Upper lobe of left lung (tissue), 6 donors: ENCODE measurements at regions not wholly inside any gene's neighbourhood (a gene's known extent, or its start where the extent isn't known, plus 50 kb on each side); places are given as distances from the start of the nearest gene placed in this dataset.

ENCODE experiments used
- ATAC-seq, 2 donors: fragments of 200-7000 bp; cut with Tn5 transposase; one replicate each; pipeline ENCODE4 v1.9.1; 2022; ENCODE audit warnings: mild to moderate bottlenecking in 2 of 2, moderate library complexity in 2 of 2; ENCODE audit not compliant: low FRiP score in 2 of 2
- DNase-seq, 2 donors: peaks; one replicate each; pipeline ENCODE4 v3.0.0-alpha.2; 2019 to 2020
- H3K27ac ChIP-seq, 4 donors: fragments of 200-600 bp; sonication (generic); one replicate each; pipeline ENCODE4 v1.5.1; 2016 to 2019
- H3K27me3 ChIP-seq, 4 donors: fragments of 200-600 bp; sonication (generic); one replicate each; pipeline ENCODE4 v1.5.1; 2017 to 2019
- H3K36me3 ChIP-seq, 4 donors: fragments of 200-600 bp; sonication (generic); one replicate each; pipeline ENCODE4 v1.5.1; 2016 to 2019
- H3K4me1 ChIP-seq, 4 donors: fragments of 200-600 bp; sonication (generic); one replicate each; pipeline ENCODE4 v1.5.1; 2018 to 2019
- H3K4me3 ChIP-seq, 4 donors: fragments of 200-600 bp; sonication (generic); one replicate each; pipeline ENCODE4 v1.5.1; 2017 to 2019; ENCODE audit warnings: mild to moderate bottlenecking in 2 of 4, moderate library complexity in 1 of 4
- H3K9me3 ChIP-seq, 4 donors: fragments of 200-600 bp; sonication (generic); one replicate each; pipeline ENCODE4 v1.5.1; 2018 to 2019
- CTCF ChIP-seq, 6 experiments: fragments of 450-650 bp in 4 of 6; fragments of 200-600 bp in 2 of 6; sonication (generic) in 2 of 6; IDR thresholded peaks; one replicate each; pipeline ENCODE4 v1.5.1; 2016 to 2019; ENCODE audit warnings: antibody characterized with exemption in 6 of 6
- EP300 ChIP-seq, 4 donors: sonication (generic); formaldehyde crosslinking; IDR thresholded peaks; one replicate each; pipeline ENCODE4 v1.5.1; 2017; ENCODE audit warnings: antibody characterized with exemption in 4 of 4, control low read depth in 2 of 4
- POLR2A ChIP-seq, 4 donors: fragments of 450-650 bp; IDR thresholded peaks; one replicate each; pipeline ENCODE4 v1.5.1; 2016 to 2017; ENCODE audit warnings: antibody characterized with exemption in 4 of 4, mild to moderate bottlenecking in 2 of 4
- POLR2AphosphoS5 ChIP-seq, 2 donors: sonication (generic); formaldehyde crosslinking; IDR thresholded peaks; one replicate each; pipeline ENCODE4 v1.5.1; 2017; ENCODE audit warnings: antibody characterized with exemption in 2 of 2
- WGBS, 2 donors: methylation state at CpG; one replicate each; pipeline ENCODE4 v1.1.5; 2017 to 2018; 5-methylcytosine and 5-hydroxymethylcytosine counted together
- donor health status: DM: no; HTN: no; CAD: no; lungs with moderate emphysema.
- donor health status: DM: no; HTN: yes; CAD: no; lungs with severe emphysema.

GRCh38 chr15:69577397-69577796, 124.8 kb downstream of the RPLP1 start:
- no peak for DNase-seq
- no peak overlapping the region for H3K27ac ChIP-seq
- H3K4me1 ChIP-seq: peaks cover 0 to 21% (median 7%) of the 10 kb centered on the region in 4 donors
- H3K27me3 ChIP-seq: no peaks in the 10 kb centered on the region
- no peak for ATAC-seq
- no peak overlapping the region for H3K4me3 ChIP-seq
- TF ChIP-seq POLR2A (IDR thresholded peaks at IDR 0.05) (no peak), POLR2AphosphoS5 (IDR thresholded peaks at IDR 0.05) (no peak), EP300 (IDR thresholded peaks at IDR 0.05) (no peak), CTCF (IDR thresholded peaks at IDR 0.05) (no peak)
- no peaks in the 10 kb centered on the region for H3K36me3 ChIP-seq
- 84 to 90% methylated on average over 7 of the region's 7 CpGs for WGBS, 2 donors
- H3K9me3 ChIP-seq: no peaks in the 10 kb centered on the region

GRCh38 chr15:69578252-69578651, 125.6 kb downstream of the RPLP1 start:
- Histone ChIP-seq H3K27ac (no peak overlapping the region), H3K4me3 (no peak overlapping the region), H3K36me3 (no peaks in the 10 kb centered on the region), H3K4me1 (peaks cover 0 to 21% (median 7%) of the 10 kb centered on the region in 4 donors), H3K27me3 (no peaks in the 10 kb centered on the region), H3K9me3 (no peaks in the 10 kb centered on the region)
- DNase-seq (no peak), ATAC-seq (no peak)
- no peak for TF ChIP-seq POLR2A (IDR thresholded peaks at IDR 0.05)
- TF ChIP-seq POLR2AphosphoS5 (IDR thresholded peaks at IDR 0.05): no peak
- no peak for TF ChIP-seq EP300 (IDR thresholded peaks at IDR 0.05)
- no peak for TF ChIP-seq CTCF (IDR thresholded peaks at IDR 0.05)
- WGBS, 2 donors: 90 to 99% methylated on average over 9 of the region's 9 CpGs

GRCh38 chr15:69578787-69579583, 126.4 kb downstream of the RPLP1 start:
- ATAC-seq (peak; percentile 20 to 72), DNase-seq (peak; percentile 44 to 87)
- no peak for TF ChIP-seq CTCF (IDR thresholded peaks at IDR 0.05)
- no peak for TF ChIP-seq POLR2A (IDR thresholded peaks at IDR 0.05)
- TF ChIP-seq POLR2AphosphoS5 (IDR thresholded peaks at IDR 0.05): peak; percentile 14 to 24
- H3K27me3 ChIP-seq: no peaks in the 10 kb centered on the region
- H3K4me1 ChIP-seq: peaks cover 0 to 21% (median 7%) of the 10 kb centered on the region in 4 donors
- 58 to 61% methylated on average over 15 of the region's 15 CpGs for whole genome bisulfite sequencing, 2 donors
- no peak overlapping the region for H3K27ac ChIP-seq
- H3K36me3 ChIP-seq: no peaks in the 10 kb centered on the region
- no peaks in the 10 kb centered on the region for H3K9me3 ChIP-seq
- H3K4me3 ChIP-seq: no peak overlapping the region

- ATAC-seq (no peak), DNase-seq (no peak)
- TF ChIP-seq POLR2A (IDR thresholded peaks at IDR 0.05) (no peak), EP300 (IDR thresholded peaks at IDR 0.05) (no peak), POLR2AphosphoS5 (IDR thresholded peaks at IDR 0.05) (no peak)
- WGBS, 2 donors: 80 to 86% methylated on average over 7 of the region's 7 CpGs
- no peaks in the 10 kb centered on the region for H3K36me3 ChIP-seq
- H3K4me3 ChIP-seq: no peak overlapping the region
- H3K27me3 ChIP-seq: no peaks in the 10 kb centered on the region
- H3K9me3 ChIP-seq: no peaks in the 10 kb centered on the region
- peaks cover 0 to 21% (median 7%) of the 10 kb centered on the region in 4 donors for H3K4me1 ChIP-seq
- no peak overlapping the region for H3K27ac ChIP-seq
Observed at GRCh38 chr15:69579950-69580618, 127.5 kb downstream of the RPLP1 start.

- Histone ChIP-seq H3K27me3 (no peaks in the 10 kb centered on the region), H3K36me3 (no peaks in the 10 kb centered on the region)
- WGBS, 2 donors: 57 to 67% methylated on average over 3 of the region's 3 CpGs
Observed at GRCh38 chr15:69583626-69584025, 131.0 kb downstream of the RPLP1 start.

More at GRCh38 chr15:69583626-69584025, 131.0 kb downstream of the RPLP1 start:
- Histone ChIP-seq H3K4me1 (peaks cover 0 to 9% (median 7%) of the 10 kb centered on the region in 4 donors), H3K4me3 (no peak overlapping the region), H3K27ac (no peak overlapping the region), H3K9me3 (no peaks in the 10 kb centered on the region)
- no peak for DNase-seq
- ATAC-seq: peak in 1 of 2 donors; percentile 42
- TF ChIP-seq EP300 (IDR thresholded peaks at IDR 0.05) (no peak), POLR2AphosphoS5 (IDR thresholded peaks at IDR 0.05) (no peak), POLR2A (IDR thresholded peaks at IDR 0.05) (no peak), CTCF (IDR thresholded peaks at IDR 0.05) (no peak)
